GM23248 (cell line): ENCODE measurements at regions not wholly inside any gene's neighbourhood (a gene's known extent, or its start where the extent isn't known, plus 50 kb on each side); places are given as distances from the start of the nearest gene placed in this dataset.
A peak's percentile ranks its signal among the peaks of the same experiment; 100 is the strongest.

ENCODE experiments used
- DNase-seq: peaks from one replicate; pipeline ENCODE4 v3.0.0-alpha.2; 2015
- H2AFZ ChIP-seq: fragments of 200-600 bp; sonication (generic); 2 replicates; pipeline ENCODE4 v1.6.1; 2016; ENCODE audit warnings: antibody characterized with exemption
- H3F3A ChIP-seq: fragments of 200-600 bp; sonication (generic); 2 replicates; pipeline ENCODE4 v1.6.1; 2016; ENCODE audit warnings: mild to moderate bottlenecking, antibody characterized with exemption, mixed run types; ENCODE audit not compliant: insufficient read depth
- H3K27ac ChIP-seq: fragments of 200-600 bp; sonication (generic); 2 replicates; pipeline ENCODE4 v1.5.1; 2016; ENCODE audit warnings: mild to moderate bottlenecking
- H3K27me3 ChIP-seq: fragments of 200-600 bp; sonication (generic); replicated peaks from 2 replicates; pipeline ENCODE4 v1.6.1; 2016; ENCODE audit warnings: mild to moderate bottlenecking; ENCODE audit not compliant: insufficient read depth
- H3K36me3 ChIP-seq: fragments of 200-600 bp; sonication (generic); 2 replicates; pipeline ENCODE4 v1.6.1; 2016; ENCODE audit warnings: low read depth, mild to moderate bottlenecking
- H3K4me1 ChIP-seq: fragments of 200-600 bp; sonication (generic); 2 replicates; pipeline ENCODE4 v1.6.1; 2016; ENCODE audit warnings: mild to moderate bottlenecking; ENCODE audit not compliant: insufficient read depth
- H3K4me2 ChIP-seq: fragments of 200-600 bp; sonication (generic); one replicate; pipeline ENCODE4 v1.6.1; 2016; ENCODE audit warnings: mild to moderate bottlenecking; ENCODE audit not compliant: unreplicated experiment
- H3K4me3 ChIP-seq: fragments of 200-600 bp; sonication (generic); 2 replicates; pipeline ENCODE4 v1.5.1; 2016; ENCODE audit warnings: mild to moderate bottlenecking
- H3K79me2 ChIP-seq: fragments of 200-600 bp; sonication (generic); 2 replicates; pipeline ENCODE4 v1.6.1; 2016; ENCODE audit warnings: mild to moderate bottlenecking; ENCODE audit not compliant: insufficient read depth
- H3K9ac ChIP-seq: fragments of 200-600 bp; sonication (generic); 2 replicates; pipeline ENCODE4 v1.6.1; 2016; ENCODE audit warnings: mild to moderate bottlenecking
- H3K9me2 ChIP-seq: fragments of 200-600 bp; sonication (generic); 2 replicates; pipeline ENCODE4 v1.6.1; 2016; ENCODE audit warnings: mixed run types, mild to moderate bottlenecking, moderate library complexity; ENCODE audit not compliant: insufficient read depth
- H3K9me3 ChIP-seq: fragments of 200-600 bp; sonication (generic); one replicate; pipeline ENCODE4 v1.6.1; 2017; ENCODE audit warnings: low read depth
- H4K20me1 ChIP-seq: fragments of 200-600 bp; sonication (generic); 2 replicates; pipeline ENCODE4 v1.6.0; 2016; ENCODE audit not compliant: insufficient read depth
- EZH2 ChIP-seq: fragments of 200-600 bp; sonication (generic); IDR thresholded peaks from 2 replicates; pipeline ENCODE4 v1.6.1; 2018; ENCODE audit warnings: antibody characterized with exemption, mild to moderate bottlenecking; ENCODE audit not compliant: insufficient read depth, poor library complexity, severe bottlenecking
- EZH2phosphoT487 ChIP-seq: fragments of 200-600 bp; sonication (generic); IDR thresholded peaks from 2 replicates; pipeline ENCODE4 v1.6.1; 2018; ENCODE audit warnings: antibody characterized with exemption, moderate library complexity, mild to moderate bottlenecking, low read depth; ENCODE audit not compliant: insufficient read depth
- WGBS, 2 experiments: methylation state at CpG; one replicate each; pipeline ENCODE4 v1.1.6; 2015 to 2017; ENCODE audit warnings: low lambda C conversion rate in 2 of 2, low coverage in 1 of 2; ENCODE audit errors: missing lambda C conversion rate in 2 of 2; 5-methylcytosine and 5-hydroxymethylcytosine counted together
- in situ Hi-C: fragments of 300-500 bp; cut with MboI; formaldehyde crosslinking; loops from 2 replicates; pipeline ENCODE4 v1.15.0; 2020

GRCh38 chr16:48487287-48487686 lies 102.1 kb upstream of the SIAH1 start:
- peaks cover 17% of the 10 kb centered on the region; the same call in 1 of the 2 replicates for H3K27me3 ChIP-seq
- no peaks in the 10 kb centered on the region for H3K79me2 ChIP-seq
- H3K4me3 ChIP-seq: no peak overlapping the region
- peaks cover 4% of the 10 kb centered on the region; the same call in 1 of the 2 replicates for H3F3A ChIP-seq
- no peaks in the 10 kb centered on the region for H3K9me2 ChIP-seq
- DNase-seq: peak; percentile 25
- H3K9ac ChIP-seq: no peak overlapping the region
- H4K20me1 ChIP-seq: no peaks in the 10 kb centered on the region
- H3K4me1 ChIP-seq: 0 out of 2 replicates have a peak, but pooled peaks cover 5% of the 10 kb centered on the region
- no peaks in the 10 kb centered on the region for H3K9me3 ChIP-seq
- in situ Hi-C loops: no loop called here
- no peak overlapping the region for H3K27ac ChIP-seq
- no peaks in the 10 kb centered on the region for H3K36me3 ChIP-seq
- no peak overlapping the region for H2AFZ ChIP-seq
- TF ChIP-seq EZH2phosphoT487: no peak
- WGBS, 2 experiments: 42 to 45% methylated on average over 2 of the region's 2 CpGs
- H3K4me2 ChIP-seq: no peak overlapping the region

GRCh38 chr16:48481772-48482171 lies 96.6 kb upstream of the SIAH1 start:
- 86 to 87% methylated on average over 2 of the region's 2 CpGs for WGBS, 2 experiments
- Histone ChIP-seq H3K4me3 (no peak overlapping the region), H3K9me2 (no peaks in the 10 kb centered on the region), H3K4me2 (no peak overlapping the region), H3K79me2 (no peaks in the 10 kb centered on the region), H3K36me3 (no peaks in the 10 kb centered on the region), H2AFZ (no peak overlapping the region), H3K9ac (no peak overlapping the region), H4K20me1 (no peaks in the 10 kb centered on the region), H3K27ac (no peak overlapping the region), H3K27me3 (no peaks in the 10 kb centered on the region), H3F3A (no peaks in the 10 kb centered on the region), H3K4me1 (no peaks in the 10 kb centered on the region), H3K9me3 (no peaks in the 10 kb centered on the region)
- TF ChIP-seq EZH2: no peak
- TF ChIP-seq EZH2phosphoT487: no peak
- in situ Hi-C loops: no loop called here
- DNase-seq: no peak

- no peaks in the 10 kb centered on the region for H3K4me1 ChIP-seq
- no peaks in the 10 kb centered on the region for H3K9me3 ChIP-seq
- H4K20me1 ChIP-seq: no peaks in the 10 kb centered on the region
- H3K79me2 ChIP-seq: no peaks in the 10 kb centered on the region
- no peak overlapping the region for H3K4me2 ChIP-seq
- 92 to 96% methylated on average over 1 of the region's 1 CpG for WGBS, 2 experiments
- H3F3A ChIP-seq: no peaks in the 10 kb centered on the region
- TF ChIP-seq EZH2phosphoT487: no peak
- no peak for TF ChIP-seq EZH2
- H2AFZ ChIP-seq: no peak overlapping the region
- H3K9me2 ChIP-seq: no peaks in the 10 kb centered on the region
- in situ Hi-C loops: no loop called here
- no peaks in the 10 kb centered on the region for H3K27me3 ChIP-seq
- H3K4me3 ChIP-seq: no peak overlapping the region
- no peak for DNase-seq
- no peak overlapping the region for H3K27ac ChIP-seq
- H3K9ac ChIP-seq: no peak overlapping the region
- no peaks in the 10 kb centered on the region for H3K36me3 ChIP-seq
Measured at GRCh38 chr16:48481211-48481610, 96.0 kb upstream of the SIAH1 start.

GRCh38 chr16:48479955-48480354 lies 94.7 kb upstream of the SIAH1 start:
- 90 to 91% methylated on average over 2 of the region's 2 CpGs for WGBS, 2 experiments
- no peaks in the 10 kb centered on the region for H3K4me1 ChIP-seq
- no peaks in the 10 kb centered on the region for H3K9me2 ChIP-seq
- H3K4me2 ChIP-seq: no peak overlapping the region
- H3K4me3 ChIP-seq: no peak overlapping the region
- no peak overlapping the region for H3K27ac ChIP-seq
- H3K9me3 ChIP-seq: no peaks in the 10 kb centered on the region
- no peak overlapping the region for H3K9ac ChIP-seq
- no peaks in the 10 kb centered on the region for H3K36me3 ChIP-seq
- TF ChIP-seq EZH2 (no peak), EZH2phosphoT487 (no peak)
- no peaks in the 10 kb centered on the region for H3F3A ChIP-seq
- DNase-seq: no peak
- no peak overlapping the region for H2AFZ ChIP-seq
- no peaks in the 10 kb centered on the region for H3K27me3 ChIP-seq
- no peaks in the 10 kb centered on the region for H4K20me1 ChIP-seq
- H3K79me2 ChIP-seq: no peaks in the 10 kb centered on the region
- in situ Hi-C loops: no loop called here

GRCh38 chr16:48479329-48479728 lies 94.1 kb upstream of the SIAH1 start:
- in situ Hi-C loops: no loop called here
- DNase-seq: no peak
- H3K27ac ChIP-seq: no peak overlapping the region
- no peaks in the 10 kb centered on the region for H3K9me3 ChIP-seq
- no peak overlapping the region for H3K9ac ChIP-seq
- no peaks in the 10 kb centered on the region for H3K9me2 ChIP-seq
- no peaks in the 10 kb centered on the region for H3K27me3 ChIP-seq
- WGBS, 2 experiments: 58 to 66% methylated on average over 3 of the region's 3 CpGs
- H3F3A ChIP-seq: no peaks in the 10 kb centered on the region
- no peaks in the 10 kb centered on the region for H3K79me2 ChIP-seq
- H3K4me1 ChIP-seq: no peaks in the 10 kb centered on the region
- no peaks in the 10 kb centered on the region for H3K36me3 ChIP-seq
- no peak overlapping the region for H3K4me2 ChIP-seq
- no peak overlapping the region for H3K4me3 ChIP-seq
- H4K20me1 ChIP-seq: no peaks in the 10 kb centered on the region
- H2AFZ ChIP-seq: no peak overlapping the region
- TF ChIP-seq EZH2 (no peak), EZH2phosphoT487 (no peak)
